GM18909 (cell line): ENCODE measurements at regions not wholly inside any gene's neighbourhood (a gene's known extent, or its start where the extent isn't known, plus 50 kb on each side); places are given as distances from the start of the nearest gene placed in this dataset.
A peak's percentile ranks its signal among the peaks of the same experiment; 100 is the strongest.
"Not testable (repeated sequence)": the region's sequence is repeated elsewhere in the genome, so short reads cannot be mapped to it uniquely, and the experiment has no call there.

ENCODE experiments used
- ATAC-seq: cut with Tn5 transposase; IDR thresholded peaks from one replicate; pipeline ENCODE4 v1.9.1; 2021; ENCODE audit warnings: mild to moderate bottlenecking; ENCODE audit not compliant: unreplicated experiment, poor library complexity

DNA sequence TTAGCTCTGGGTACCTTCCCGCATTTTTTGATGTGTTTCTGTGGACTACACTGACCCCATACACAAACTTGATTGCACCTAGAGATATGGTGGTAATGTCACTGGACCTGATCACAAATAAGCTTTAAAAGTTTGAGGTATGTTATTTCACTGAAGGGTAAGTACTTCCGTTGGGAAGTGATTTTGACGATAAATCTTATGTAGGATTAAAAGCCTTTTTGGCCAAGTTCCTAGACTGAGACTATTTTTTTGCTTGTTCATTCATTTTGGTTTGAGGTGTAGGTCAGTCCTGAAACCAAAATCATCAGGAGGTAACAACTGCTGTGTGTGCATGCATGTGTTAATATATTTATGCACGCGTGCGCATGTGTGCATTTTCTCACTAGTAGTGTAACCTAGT is 336.3 kb downstream of the TFAP2A start:
- no peak for ATAC-seq

DNA sequence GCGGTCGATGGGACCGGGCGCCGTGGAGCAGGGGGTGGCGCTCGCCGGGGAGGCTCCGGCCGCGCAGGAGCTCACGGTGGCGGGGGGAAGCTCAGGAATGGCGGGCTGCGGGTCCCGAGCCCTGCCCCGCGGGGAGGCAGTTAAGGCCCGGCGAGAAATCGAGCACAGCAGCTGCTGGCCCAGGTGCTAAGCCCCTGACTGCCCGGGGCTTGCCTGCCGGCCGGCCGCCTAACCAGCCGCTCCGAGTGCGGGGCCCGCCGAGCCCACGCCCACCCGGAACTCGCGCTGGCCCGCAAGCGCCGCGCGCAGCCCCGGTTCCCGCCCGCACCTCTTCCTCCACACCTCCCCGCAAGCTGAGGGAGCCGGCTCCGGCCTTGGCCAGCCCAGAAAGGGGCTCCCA is 340.1 kb downstream of the TFAP2A start:
- not testable (repeated sequence) for ATAC-seq

DNA sequence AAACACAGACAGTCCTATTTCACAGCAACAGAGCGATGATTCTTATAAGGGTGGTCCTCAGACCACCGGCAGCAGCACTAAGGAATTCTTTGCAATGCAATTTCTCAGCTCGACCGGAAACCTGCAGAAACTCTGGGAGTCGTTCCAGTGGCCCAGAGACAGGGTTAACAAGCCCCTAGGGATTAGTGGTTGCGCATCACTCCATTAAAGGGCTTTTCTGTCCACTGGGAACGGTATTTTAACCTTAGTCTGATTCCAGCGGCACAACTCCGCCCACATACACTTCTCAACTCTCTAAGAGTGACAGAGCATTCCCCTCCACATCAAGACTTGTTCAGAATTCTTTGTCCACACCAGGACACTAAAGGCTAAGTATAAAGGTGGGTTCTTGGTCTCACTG is 341.5 kb downstream of the TFAP2A start:
- no peak for ATAC-seq

DNA sequence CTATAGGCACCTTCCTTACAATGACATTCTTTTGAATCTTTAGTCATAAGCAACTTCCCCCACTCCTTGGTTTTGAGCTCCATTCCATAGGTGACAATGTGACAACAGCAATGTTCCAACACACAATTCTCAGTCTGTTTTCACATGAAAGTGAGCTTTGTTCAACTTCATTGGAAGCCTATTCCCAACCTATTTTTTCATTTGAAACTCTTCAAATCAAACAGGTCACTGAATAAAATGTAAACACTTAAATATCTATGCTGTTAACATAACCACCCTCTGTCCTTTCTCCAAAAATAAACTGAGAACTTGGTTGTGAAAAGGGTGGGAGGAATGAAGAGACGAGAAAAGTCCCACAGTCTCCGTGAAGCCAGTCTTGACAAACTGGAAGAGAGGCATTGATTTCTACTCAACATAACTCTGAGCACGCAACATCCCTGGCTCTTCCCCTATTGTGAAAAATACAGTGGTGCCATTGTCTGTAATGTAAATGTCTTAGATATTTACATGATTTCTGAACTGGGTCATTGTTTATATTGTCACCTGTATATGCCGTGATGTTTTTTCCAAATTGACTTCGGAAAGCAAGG is 343.1 kb downstream of the TFAP2A start:
- no peak for ATAC-seq

DNA sequence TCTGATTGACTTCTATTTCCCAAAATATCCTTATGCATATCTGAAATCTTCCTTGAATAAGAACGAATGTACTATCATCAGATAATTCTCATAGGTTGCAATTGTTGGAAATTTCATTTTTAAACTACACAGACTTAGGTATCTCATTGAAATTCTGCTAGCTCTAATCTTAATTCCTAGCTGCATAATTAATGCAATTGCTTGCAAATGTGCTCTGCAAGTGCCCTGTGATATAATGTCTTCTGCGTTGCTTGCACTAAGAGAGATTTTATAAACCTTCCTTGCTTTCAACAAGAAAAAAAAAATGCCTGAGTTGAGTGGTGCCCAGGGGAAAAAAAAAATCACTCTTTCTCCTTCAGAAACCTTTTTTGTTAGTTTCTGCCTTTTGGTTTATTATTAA is 354.9 kb downstream of the TFAP2A start:
- no peak for ATAC-seq

DNA sequence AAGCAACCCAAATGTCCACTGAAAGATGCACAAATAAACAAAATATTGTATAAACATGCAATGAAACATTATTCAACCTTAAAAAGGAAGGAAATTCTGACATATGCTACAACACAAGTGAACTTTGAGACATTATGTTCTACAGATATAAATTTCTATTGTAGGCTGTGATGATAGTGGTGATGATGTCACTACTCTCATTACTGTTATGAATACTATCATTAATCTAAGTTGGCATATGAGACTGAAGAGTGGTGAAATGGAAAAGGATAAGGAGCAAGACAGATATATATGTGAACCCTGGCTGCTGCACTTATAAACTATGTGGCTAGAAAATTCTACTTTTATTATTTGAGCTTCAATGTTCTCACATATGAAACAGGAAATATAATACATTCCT is 360.2 kb downstream of the TFAP2A start:
- no peak for ATAC-seq

DNA sequence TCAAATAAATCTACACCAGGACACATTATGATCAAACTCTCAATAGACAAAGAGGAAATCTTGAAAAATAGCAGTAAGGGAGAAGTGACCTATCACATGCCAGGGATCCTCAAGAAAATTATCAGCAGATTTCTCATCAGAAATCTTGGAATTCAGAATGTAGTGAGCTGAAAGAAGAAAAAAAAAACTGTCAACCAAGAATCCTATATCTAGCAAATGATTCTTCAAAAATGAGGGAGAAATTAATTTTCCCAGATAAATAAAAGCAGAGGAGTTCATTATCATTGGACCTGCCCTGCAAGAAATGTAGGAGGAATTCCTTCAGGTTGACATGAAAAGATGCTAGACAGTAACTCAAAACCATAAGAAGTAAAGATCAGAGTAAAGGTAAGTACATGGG is 363.6 kb downstream of the TFAP2A start:
- no peak for ATAC-seq

DNA sequence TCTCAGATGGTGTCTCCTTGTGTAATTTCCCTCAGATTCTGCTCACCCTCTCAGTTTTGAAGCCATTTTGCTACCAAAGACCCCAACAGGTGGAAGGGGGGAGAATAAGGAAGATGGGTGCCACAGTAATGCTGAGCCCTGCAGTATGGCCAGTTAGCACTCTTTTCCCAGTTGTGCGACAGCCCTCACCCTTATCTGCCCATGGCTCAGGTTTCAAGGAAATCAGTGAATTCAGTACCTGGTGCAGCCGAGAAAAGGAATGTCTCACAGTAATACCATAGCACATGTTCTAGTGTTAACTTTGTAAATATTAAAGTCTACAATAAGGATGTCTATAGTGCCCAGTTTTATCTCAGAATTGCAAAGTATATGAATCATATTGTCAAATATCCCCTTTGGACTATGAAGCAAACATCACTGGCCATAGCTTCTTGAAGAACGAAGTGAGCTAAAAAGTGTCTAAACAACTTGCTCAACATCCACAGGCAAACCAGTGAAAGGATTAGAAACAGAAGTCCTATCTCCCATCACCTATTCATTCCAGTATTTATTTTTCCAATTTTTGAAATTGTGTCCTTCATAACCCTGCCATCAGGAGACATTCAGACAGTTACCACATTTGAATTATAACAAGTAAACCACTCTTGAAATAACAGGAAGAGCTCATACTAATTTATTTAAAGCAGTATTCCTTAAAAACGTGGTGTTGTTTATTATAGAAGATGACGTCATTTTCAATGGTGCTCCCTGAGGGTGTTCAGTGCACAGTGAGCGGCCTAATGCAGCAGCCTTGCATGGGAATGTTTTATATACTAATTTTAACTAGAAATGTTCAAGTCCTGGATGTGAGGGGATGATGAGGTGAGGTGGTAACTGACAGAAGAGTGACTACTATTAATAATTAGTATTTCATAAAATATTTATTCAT is 366.2 kb downstream of the TFAP2A start:
- ATAC-seq, result no peak

DNA sequence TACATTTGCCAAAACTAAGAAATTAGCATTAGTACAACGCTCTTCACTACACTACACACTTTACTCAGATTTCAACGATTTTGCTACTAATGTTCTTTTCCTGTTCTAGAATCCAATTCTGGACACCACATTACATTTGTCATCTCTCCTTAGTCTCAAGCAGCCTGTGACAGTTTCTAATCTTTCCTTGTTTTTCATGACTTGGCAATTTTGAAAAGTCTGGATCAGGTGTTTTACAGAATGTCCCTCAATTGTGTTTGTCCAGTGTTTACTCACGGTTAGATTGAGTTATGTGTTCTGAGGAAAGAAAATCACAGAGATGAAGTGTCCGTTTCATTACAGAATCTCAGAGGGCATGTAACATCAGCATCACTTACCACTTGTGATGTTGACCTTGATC is 372.6 kb downstream of the TFAP2A start:
- no peak for ATAC-seq

DNA sequence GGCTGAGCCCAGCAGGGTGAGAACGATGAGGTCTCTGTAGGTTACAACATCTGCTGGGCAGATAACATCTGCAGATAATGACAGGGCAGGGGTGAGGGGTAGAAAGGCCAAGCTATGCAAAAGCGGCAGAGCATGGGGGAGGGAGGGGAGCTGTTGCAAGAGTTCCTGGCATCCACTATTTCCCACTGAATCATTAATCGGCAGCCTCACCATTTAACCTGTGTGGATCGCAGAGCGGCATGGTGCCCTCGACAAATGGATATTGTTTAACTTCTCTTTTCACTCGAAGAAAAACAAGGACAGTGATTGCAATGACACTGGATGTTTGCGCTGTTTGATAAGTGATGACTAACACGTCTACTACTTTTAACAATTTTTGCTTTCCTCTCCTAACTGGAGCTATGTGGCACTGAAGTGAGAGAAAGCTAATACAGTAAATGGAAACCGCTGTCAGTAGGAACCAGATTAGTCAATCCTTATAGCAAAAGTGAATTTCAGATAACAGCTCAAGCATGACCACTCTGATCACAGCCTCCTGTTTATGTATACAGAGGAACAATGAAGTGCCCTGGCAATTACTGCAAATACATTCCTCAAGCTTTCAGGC is 381.5 kb downstream of the TFAP2A start:
- ATAC-seq, result no peak

DNA sequence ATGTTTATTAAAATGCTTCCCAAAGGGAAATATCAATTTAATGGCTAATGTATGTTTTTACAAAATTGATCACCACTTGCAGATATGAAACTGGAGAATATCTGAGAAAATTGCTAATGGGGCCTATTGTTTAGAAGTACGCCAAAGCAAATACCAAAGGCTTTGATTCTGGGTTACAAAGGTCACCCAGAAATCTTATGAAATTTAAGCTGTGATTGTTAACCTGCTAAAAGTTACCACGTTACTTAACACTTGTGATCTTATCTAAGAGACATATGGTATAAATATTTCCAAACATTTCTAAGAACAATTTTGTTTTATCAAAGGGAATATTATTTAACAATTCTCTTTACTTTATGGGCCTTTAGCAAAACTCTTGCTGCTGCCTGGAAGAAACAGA is 383.3 kb downstream of the TFAP2A start:
- no peak for ATAC-seq

DNA sequence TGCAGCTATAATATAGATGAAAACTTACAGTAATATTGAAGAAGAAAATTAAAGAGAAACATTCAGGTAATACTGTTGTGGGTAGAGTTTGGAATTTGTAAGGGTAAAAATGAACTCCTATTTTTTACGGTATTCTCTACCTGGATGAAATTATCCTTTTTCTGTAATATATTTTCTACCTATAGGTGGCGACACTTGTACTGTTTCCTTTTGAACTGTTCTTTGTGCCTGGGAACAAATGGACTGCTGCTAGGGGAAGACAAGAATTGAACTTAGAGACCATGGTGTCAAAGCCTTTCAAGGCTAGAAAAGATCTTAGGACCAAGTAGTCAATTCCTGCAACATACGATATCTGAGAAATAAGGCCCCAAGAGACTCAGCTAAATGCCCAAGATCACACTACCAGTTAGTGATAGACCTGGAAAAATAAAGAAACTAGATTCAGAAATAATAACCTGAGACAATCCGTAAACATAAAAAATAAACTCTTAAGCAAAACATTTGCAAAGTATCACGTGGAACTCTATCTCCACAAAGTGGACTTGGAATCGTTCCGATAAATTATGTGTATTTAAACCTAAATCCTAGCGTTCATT is 383.8 kb downstream of the TFAP2A start:
- peak; percentile 57 for ATAC-seq

DNA sequence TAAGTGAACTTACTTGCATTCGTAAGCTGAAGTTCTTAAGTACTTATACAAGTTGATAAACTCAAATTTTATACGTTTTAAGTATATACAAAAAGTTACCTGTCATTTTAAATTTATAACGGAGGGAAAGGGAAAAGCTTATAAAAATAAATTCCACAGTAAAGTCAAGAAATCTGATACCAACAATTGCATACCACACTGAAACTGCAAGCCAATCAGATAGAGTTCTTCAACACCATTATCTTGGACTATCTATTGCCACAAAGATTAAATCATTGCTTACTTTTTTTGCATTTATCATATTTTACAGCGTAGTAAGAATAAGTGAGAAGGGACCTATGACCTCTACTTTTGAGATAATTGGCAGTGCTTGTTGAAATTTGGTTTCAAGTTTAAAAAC is 386.7 kb downstream of the TFAP2A start:
- no peak for ATAC-seq

DNA sequence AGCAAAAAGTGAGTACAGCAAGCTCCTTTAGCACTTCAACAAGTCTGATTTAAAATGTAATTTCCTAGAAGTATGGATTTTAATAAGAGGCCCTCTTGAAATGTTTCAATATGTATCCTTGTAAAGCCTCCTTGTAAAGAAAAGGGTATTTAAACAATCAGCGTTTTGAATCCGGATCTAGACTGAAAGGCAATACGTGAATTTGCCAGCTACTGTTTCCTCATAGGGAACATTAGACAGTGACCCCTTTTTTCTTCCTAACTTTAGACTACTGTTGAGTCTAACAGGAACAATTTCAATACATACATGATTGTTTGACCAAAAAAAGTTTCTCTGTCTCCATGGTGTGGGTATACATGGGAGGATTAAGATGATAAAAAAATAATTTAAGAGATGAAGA is 395.0 kb downstream of the TFAP2A start:
- ATAC-seq, result no peak

DNA sequence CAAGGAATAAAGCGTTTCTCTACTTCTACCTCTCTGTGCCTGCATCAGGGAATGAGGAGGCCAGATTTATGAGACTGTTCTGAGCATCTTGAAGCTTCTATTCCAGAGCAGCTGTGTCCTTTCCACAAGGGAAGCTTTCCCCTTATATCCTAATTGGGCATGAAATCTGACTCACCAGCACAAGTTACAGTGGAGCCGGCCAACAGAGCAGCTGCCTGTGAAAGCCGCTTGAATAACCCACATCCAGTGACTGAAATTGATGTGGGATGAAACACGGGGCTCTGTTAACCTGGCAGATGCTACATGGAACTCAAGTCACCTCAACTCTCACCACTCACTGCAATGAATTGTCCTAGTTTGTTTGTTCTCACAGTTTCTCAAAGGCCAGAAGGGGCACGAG is 400.3 kb downstream of the TFAP2A start:
- ATAC-seq, result no peak

DNA sequence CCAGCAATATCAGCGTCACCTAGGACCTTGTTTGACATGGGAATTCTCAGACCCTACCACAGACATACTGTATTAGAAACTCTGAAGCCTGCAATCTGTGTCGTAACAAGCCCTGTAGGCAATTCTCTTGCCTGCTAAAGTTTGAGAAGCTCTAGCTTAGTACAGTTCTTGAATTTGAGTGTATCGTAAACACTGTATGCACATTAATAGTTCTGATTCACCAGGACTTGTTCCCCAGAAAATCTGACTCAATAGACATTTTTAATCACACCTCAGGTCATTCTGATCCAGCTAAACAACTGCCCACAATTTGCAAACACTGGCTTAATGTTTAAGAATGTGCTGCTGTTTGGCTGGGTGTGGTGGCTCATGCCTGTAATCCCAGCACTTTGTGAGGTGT is 414.3 kb downstream of the TFAP2A start:
- no peak for ATAC-seq

DNA sequence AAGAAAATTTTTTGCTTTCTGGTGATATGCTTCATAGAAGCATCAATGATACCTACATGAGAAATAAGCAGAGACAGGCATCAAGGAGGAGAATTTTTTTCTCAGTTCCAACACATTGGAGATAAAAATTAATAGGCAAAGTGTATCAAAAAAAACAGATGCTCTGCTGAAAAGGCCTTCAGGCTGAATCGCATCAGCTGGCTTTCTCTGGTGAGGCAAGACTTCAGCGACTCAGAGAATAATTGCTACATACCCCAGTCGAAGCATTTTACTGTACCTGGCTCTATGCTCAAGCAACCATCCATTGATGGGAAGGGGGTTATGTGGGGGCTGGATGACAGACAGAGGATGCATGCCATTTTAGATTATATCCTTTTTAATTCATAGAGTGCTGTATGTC is 415.1 kb downstream of the TFAP2A start:
- no peak for ATAC-seq

DNA sequence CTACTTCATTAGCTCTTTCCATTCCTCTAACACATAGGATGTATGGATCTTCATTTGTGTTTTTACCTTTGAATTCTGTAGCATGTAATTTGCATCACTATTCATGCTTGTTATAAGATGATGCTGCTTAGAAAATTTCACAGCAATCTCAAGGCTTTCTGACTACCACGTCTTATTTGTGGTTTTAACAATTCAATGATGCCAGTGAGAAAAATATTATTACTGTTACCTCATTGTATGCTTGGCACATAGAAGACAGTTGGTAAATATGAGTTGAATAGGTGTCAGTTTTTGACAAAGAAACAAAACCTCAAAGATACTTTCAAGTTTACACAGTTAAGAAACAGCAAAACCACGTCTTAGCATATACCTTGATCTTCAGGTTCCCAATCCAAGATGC is 428.6 kb downstream of the TFAP2A start:
- ATAC-seq, result no peak

DNA sequence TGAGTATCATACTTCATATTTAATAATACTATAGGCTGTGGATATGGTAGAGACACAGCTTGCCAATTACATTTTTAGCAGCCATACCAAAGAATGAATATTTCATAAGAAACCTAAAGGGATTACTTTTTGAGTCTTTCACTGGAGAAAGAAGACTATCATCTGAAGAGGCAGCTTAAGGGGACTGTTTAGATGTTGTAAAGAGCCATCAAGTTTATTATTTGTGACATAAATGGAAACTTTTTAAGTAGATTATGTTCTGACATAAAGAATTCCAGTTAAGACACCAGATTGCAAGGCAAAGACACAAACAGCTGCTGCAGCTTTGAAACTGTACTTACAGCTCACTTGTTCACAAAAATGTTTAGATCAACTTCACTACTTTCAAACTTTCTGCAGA is 429.4 kb downstream of the TFAP2A start:
- no peak for ATAC-seq

DNA sequence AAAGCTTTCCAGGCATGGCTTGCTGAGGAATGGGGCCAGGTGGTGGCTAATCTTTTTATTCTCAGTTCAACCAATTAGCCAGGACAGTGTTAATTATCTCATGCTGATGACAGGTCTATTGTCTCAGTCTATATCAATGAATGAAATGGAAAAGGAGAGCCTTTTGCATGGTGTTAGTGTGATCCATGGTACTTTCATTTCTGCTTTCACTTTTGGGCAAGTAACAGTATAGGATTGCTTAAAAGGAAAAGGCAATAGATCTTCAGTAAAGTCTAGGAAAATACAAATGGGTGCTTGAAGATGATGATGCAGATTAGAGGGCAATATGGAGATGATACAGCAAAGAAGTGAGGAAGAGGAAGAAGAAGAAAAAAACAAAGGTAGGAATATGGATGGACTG is 430.3 kb downstream of the TFAP2A start:
- no peak for ATAC-seq

DNA sequence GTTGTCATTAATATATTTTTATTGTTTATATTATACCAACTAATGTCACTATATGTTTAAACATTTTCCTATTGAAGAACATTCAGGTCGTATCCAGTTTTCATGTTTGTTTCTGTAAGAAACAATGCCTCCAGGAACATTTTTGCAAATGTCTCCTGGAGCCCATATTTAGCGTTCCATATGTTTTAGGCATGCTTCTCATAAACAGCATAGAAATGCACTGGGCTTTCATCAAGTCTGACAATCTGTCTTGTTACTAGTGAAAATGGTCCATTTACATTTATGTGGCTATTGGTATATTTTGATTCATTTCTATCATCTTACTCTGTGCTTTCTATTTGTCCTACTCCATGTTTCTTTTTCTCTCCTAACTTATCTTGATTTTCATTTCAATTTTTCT is 431.7 kb downstream of the TFAP2A start:
- no peak for ATAC-seq
